CD4-positive, alpha-beta T cell treated with Interleukin-6 for 4 hours (primary cell): ENCODE measurements at regions not wholly inside any gene's neighbourhood (a gene's known extent, or its start where the extent isn't known, plus 50 kb on each side); places are given as distances from the start of the nearest gene placed in this dataset.
"Not testable (repeated sequence)": the region's sequence is repeated elsewhere in the genome, so short reads cannot be mapped to it uniquely, and the experiment has no call there.

Source experiments
- DNase-seq: peaks from one replicate; pipeline ENCODE4 v3.0.0-alpha.2; 2020; ENCODE audit warnings: mixed read lengths

DNA sequence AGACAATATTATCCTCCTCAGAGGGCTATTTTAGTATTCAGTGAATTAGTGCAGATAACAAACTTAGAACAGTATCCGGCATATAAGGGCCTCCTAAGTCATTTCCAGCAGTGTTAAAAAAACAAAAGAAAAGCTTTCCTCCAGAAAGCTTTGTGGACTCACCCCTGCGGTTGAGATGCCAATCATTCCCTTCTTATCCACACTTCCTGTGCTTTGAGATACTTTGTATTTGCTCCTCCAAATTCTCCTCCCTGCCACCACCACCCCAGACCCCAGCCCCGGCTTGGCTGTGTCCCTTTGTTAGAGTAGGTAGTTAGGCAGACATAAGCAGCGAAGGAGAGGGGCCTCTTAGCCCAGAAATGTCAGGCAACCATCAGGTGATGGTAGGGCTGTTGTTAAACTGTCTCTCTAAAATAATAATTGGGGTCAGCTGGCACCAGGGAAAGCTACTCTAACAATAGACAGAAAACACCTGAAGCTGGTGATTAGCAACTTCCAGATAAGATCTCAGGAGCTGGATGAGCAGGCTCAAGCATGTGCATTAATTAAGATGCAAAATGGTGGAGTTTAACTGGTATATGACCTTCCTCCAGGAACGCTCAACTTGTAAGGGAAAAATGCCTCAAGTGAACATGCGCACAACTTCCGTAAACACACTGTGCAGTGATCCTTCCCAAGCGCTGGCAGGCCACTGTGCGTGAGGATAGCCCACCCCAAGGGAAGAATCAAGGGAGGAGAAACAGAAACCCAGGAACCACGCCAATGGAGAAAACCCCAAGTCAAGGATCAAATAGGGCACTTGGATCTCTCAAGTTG lies 152.1 kb upstream of the EEA1 start:
- DNase-seq, result no peak

DNA sequence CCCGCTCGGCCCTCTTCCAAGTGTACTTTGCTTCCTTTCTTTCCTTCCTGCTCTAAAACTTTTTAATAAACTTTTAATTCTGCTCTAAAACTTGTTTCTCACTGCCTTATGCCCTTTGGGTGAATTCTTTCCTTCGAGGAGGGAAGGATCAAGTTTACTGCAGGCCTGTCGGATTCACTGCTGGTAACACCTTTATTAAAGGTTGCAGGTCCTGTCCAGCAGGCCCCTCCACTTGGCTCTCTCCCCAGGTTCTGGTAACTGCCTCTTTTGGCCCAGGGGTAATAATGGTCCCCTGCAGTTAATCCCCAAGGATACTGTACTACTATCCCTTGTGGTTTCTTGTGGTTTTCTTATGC lies 152.7 kb upstream of the EEA1 start:
- DNase-seq, result no peak

- DNase-seq, result no peak
These were observed 156.5 kb upstream of the EEA1 start for GRCh38 chr12:93085383-93086287.

- DNase-seq, result no peak
These were observed 157.2 kb upstream of the EEA1 start for GRCh38 chr12:93086288-93086727.

GRCh38 chr12:93087840-93088610 lies 158.9 kb upstream of the EEA1 start:
- DNase-seq, result no peak

DNA sequence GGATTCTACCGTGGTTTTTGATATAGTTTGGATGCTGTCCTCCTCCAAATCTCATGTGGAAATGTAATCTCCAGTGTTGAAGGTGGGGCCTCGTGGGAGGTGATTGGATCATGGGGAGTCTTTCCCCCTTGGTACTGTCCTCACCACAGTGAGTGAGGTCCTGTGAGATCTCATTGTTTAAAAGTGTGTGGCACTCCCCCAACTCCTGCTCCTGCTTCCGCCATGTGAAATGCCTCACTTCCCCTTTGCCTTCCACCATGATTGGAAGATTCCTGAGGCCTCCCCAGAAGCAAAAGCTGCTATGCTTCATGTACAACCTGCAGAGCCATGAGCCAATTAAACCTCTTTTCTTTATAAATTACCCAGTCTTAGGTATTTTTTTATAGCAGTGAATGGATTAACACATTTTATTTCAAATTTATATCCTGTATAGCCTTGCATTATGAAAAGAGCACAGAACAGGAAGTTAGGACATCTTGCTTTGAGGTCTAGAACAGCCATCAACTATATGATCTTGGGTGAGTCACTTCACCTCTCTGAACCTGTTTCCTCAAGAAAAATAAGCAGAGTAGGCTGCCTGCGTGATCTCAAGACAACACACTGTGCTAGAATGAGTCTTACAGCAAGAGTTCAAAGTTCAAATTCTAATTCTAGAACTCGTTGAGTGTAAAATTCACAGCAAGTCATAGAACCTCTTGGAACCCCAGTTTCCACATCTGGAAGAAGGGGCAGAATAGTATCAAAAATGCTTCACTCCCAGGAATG lies 160.9 kb upstream of the EEA1 start:
- peak; percentile 6 for DNase-seq

DNA sequence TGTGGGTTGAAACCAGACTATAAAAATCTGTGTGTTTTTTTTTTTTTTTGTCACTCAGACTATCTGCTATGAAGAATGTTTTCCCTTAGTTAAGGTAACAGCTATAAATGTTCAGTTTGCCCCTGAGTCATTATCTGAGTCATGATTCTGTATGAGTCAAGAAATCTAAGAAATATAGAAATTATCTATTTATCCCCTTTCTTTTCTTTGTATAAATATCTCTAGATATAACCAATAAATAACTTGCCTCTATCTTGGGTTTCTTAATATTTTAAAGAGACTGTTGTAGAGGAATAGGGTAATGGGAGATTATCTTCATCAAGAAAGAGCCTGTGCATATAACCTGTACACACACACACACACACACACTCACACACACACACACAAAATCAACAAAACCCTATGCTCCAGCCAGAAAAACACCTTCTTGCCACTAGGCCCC lies 161.7 kb upstream of the EEA1 start:
- DNase-seq, result no peak

DNA sequence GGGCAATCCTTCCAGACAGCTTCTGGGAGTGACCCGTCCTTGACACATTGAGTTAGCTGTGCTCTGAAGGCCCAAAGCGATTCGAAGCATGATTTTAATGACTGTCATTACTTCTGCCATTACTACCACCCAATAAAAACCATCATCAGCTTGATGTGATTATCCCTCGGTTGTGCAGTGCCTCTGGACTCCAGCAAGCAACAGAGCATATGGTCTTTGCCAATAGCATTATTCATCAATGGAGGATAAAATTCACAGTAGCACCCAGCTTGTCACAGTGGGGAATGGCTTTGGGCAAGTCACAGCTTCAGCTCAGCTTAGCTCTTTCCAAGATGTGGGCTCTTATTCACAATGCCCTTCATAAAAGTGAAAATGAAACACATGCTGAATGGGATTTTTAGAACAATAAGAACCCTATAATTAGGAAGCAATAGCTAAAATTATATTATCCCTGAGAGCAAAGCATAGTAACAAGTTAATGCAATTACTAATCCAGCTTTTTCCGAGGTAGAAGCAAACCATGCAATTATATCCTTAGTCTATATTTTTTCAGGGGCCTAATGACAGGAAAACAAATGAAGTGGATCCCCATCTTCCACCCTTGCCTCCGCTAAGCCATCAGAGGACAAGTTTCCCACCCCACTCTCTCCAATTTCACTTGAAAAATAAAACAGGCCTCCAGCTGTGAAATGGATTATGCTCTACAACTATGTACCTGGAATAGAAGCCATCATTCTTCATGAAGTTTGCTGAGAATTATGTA lies 163.0 kb upstream of the EEA1 start:
- DNase-seq, result no peak

DNA sequence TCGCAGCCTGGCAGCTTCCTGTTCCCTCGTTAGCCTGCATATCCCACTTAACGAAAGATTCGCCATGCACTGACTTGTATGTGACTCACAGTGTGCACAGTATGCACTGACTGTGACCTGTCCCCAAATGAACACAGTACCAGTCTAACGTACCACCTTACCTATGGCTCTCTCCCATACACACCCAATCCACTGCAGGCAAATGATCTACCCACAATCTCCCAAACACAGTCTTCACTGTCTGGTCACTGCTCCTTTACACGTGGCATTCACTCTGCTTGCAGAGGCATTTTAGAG lies 163.5 kb upstream of the EEA1 start:
- DNase-seq, result no peak

- DNase-seq, result no peak
These were observed 164.1 kb upstream of the EEA1 start for GRCh38 chr12:93093243-93093642.

GRCh38 chr12:93094222-93094621 lies 165.1 kb upstream of the EEA1 start:
- DNase-seq, result not testable (repeated sequence)

DNA sequence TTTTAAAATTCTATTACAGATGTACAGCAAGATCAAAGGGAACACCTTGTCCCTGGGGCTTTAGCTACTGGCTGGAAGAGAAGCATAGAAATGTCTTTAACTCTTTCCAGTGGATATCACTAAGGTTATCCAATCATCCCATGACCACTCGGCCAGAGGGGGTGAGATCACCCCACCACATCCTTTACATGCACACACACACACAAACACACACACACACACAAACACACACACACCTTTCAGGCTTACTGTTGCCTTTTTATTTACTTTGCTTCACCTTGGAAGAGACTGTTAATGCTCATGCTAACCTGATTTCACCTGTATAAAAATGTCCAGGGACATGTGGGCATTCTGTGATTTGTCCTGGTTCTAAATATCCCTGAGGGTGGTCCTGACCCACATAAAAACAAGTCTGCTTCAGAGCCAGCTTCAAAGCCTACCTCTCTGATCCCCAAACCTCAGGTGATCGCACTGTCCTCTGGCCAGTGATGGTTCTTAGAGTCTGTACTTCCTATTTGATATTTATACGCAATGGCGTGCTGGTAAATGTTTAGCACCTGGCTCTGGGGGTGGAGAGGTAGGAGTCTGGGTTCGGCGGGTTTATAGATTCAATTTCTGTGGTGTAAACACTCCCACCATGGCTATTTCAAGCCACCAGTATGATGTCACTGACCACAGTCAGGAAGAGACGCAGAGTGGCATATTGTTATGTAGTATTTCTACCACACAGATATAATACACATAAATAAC lies 166.1 kb upstream of the EEA1 start:
- no peak for DNase-seq

DNA sequence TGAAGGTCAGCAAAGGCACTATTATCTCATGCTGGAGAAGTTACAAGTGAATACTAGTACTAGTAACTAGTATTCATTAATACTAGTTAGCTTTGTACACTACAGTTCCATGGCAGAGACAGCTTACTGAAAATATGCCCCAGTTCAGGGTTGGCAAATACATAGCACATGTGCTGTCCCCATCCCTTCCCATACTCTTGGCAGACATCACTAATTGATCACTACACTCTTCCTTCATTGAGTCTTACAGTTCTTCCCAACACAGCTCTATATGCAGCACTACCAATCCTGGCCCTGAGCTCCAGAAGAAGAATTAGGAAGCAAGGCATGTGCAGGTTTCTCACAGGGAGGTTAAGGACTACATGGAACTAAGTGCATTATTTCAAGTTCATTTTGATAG lies 168.3 kb upstream of the EEA1 start:
- DNase-seq, result no peak

- DNase-seq, result peak; percentile 71
These were observed 169.0 kb upstream of the EEA1 start for GRCh38 chr12:93098077-93098476.

DNA sequence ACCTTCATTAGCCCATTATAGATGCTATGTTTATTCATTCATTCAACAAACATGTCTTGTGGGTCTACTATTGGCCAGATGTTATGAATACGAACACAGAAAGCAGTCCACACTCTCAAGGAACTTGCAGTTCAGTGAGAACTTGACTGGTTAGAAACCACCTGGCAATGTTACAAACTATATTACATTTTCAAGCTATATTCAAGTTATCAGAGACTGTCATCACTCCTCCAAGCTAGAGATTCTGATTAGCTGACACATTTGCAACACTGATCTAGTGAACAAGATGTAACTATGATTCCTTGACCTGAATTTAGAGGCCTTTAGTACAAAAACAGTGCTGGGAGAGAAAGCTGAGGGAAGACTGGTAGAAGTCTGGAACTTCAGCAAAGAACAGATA lies 170.7 kb upstream of the EEA1 start:
- DNase-seq, result no peak

DNA sequence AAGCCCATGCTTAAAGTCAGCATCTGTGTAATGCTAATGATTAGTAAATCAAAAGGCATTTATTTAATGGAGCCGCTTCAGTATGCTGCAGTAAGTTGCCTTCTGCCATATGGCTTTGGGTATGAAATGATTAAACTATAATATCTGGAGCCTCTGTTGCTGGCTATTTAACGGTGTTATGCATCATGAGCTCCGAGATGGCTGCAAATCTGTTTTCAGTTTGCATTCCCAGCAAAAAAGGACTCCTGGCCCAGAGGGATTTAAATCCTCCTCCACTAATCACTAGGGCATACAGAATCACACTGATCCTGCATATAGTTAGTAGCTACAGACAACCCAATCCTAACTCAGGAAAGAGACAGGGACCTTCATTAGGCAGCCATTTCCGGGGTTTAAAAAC lies 171.5 kb upstream of the EEA1 start:
- DNase-seq, result no peak

DNA sequence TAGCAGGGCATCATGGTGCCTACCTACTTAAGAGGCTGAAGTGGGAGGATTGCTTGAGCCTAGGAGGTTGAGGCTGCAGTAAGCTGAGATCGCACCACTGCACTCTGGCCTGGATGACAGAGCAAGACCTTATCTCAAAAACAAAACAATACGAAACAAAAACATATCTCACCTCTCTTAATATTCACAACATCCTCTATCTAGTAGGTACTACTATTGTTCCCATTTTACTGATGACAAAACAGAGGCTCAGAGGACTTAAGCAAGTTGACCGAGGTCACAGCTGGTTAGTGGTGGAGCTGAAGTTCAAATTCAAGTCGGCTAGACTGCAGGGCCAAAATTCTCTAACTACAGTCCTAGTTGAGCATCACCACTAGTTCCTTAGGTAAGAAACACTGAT lies 172.3 kb upstream of the EEA1 start:
- DNase-seq, result no peak

- no peak for DNase-seq
These were observed 173.2 kb upstream of the EEA1 start for GRCh38 chr12:93102312-93102711.

DNA sequence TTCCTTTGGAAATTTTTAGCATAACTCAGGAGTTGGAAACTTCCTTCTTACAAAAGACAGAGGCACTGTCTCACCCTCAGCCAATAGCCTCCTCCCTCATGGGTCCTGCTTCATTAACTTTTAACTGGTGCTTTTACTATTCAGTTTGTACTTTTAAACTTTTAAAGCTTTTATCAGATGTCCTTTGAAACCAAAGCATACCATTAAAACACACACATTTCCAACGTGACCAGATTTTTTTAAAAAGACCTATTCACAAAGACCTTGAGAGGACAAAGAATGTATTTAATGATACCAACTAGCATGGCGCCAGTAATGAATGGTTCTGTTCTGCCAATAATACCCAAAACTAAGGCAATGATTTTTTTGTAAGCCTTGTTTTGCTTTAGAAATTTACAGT lies 173.6 kb upstream of the EEA1 start:
- no peak for DNase-seq

DNA sequence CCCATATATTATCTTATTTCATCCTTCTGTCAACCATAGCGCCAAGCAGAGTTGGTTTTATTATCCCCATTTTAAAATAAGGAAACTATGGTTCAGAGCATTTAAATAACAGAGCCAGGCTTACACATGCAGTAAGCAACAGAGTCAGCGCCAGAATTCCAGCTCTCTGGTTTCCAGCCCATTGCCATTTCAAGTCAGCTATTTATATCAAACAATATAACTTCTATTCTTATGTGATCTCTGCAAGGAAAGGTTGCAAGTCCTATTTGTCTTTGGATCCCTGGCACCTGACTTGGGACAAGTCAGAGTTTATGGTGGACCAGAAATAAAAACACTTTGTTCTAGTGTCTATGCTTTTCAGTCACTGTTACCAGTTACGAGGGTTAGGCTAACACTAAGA lies 174.1 kb upstream of the EEA1 start:
- DNase-seq, result no peak

DNA sequence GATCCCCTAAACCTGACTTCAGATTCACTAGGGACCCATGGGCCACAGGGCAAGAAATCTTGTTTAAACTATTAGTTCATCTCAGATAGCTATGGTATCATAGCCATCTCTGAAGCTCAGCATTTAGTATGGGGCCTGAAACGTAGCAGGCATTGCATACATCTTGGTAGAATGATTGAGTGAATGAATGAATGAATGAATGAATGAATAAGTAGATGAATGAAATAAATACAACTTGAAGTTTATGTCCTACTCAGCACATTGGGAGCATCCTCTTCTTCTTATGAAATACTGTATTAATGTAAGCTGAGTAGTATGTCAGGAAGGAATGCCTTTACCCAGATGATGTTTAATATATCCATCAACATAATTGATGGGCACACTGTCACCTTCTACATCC lies 175.4 kb upstream of the EEA1 start:
- DNase-seq, result no peak
